ENCODE measurements at regions not wholly inside any gene's neighbourhood (a gene's known extent, or its start where the extent isn't known, plus 50 kb on each side); places are given as distances from the start of the nearest gene placed in this dataset.

GRCh38 chr6:41474213-41474933 lies 71.8 kb upstream of the FOXP4 start:
- no peak for DNase-seq

DNA sequence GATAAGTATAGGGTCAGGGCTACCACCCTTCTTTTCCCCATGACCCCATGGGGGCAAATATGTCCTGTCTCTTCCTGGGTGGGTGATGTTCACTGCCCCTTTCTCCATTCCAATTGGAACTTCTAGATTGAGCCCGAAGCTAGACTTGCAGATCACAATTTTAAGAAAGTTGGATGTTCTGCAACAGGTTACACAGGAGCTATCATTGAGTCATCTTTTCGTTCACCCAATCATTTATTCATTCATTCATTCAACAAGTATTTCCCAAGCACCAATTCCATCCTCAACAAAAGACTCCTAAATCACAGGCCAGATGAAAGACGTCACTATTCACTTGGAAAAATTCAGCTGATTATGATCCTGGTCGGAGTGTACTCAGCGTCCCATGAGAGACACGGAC lies 71.0 kb upstream of the FOXP4 start:
- DNase-seq: no peak

- no peak for DNase-seq
These were observed 70.3 kb upstream of the FOXP4 start for GRCh38 chr6:41475737-41476357.

GRCh38 chr6:41476401-41476800 lies 69.8 kb upstream of the FOXP4 start:
- DNase-seq: no peak

DNA sequence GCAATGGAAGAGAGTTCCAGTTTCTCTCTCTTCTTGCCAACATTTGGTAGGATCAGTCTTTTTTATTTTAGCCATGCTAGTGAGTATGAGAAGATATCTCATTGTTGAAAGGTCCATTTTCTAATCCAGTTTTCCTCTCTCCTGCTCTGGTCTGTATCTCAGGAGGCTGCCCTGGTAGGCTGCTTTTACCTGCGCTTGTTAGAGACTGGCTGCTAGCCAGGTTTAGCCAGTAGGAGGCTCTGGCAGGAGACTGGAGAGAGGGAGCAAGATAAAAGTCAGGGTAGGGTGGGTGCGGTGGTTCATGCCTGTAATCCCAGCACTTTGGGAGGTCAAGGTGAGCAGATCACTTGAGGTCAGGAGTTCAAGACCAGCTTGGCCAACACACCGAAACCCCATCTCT lies 68.6 kb upstream of the FOXP4 start:
- DNase-seq: no peak

DNA sequence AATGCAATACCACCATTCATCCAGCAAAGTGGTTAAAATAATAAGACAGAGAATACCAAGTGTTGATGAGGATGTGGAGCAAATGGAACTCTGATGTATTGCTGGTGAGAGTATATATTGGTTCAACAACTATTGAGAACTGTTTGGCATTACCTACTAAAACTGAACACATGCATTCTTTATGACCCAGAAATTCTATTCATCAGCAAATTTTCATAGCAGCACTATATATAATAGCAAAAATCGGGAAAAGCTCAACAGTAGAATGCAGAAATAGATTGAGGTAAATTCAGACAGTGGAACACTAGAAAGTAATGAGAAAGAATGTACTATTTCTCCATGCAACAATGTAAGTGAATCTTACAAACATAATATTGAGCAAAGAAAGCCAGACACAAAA lies 62.2 kb upstream of the FOXP4 start:
- no peak for DNase-seq

DNA sequence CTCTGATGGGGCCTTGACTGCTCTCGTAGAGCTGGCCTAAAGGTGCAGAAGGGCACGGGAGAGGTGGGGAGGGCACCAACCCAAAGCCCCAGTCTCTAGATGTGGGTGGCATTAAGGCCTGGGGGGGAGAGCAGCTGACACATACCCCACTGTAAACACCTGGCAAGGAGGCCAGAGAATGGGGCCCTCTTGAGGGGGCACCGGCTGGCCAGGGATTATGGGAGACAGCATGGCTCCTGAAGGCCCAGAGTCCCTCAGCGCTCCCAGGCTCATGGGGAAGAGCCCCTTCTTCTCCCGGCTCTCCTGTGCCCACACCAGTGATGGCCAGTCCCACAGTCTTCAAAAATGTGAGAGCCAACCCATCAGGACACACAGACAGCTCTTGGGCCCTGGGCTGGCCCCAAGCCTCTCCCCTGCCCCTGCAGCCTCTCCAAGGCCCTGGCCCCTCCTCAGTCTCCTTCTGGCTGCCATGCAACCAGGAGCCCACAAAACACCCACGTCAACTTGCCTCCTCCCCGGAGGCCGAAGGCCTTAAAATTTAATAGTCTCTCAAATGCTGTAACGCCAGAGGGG lies 58.2 kb upstream of the FOXP4 start:
- no peak for DNase-seq

DNA sequence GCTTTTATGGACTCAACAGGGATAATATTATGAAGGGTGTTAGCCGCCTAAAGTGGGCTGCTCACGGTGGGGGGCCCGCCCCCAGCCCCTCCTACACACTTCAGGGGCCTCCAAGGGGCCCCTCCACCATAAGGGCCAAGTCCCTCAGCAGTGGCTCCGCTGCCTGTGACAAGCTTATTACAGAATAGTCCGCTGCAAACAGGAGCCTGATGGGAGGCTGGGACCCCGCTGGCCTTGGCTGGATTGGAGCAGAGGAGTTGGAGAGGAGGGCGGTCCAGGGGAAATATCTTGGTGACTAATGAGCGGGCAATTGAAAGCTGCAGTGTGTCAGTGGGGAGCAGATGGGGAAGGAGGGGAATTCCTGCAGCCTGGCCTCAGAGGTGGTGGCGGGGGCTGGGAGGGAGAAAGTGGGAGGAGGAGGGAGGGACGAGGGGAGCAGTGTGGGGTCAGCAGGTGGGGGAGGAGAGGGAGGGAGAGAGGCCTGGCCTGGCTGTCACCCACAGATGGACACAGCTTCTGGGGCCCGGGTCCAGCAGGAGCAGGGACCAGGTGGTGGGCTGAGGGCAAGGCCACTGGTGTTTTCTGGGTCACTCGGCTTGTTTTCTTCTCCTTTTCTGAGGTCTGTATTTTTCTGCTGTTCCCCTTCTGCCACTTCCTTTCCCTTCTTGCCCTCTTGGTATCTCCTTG lies 57.6 kb upstream of the FOXP4 start:
- peak; percentile 78 for DNase-seq

DNA sequence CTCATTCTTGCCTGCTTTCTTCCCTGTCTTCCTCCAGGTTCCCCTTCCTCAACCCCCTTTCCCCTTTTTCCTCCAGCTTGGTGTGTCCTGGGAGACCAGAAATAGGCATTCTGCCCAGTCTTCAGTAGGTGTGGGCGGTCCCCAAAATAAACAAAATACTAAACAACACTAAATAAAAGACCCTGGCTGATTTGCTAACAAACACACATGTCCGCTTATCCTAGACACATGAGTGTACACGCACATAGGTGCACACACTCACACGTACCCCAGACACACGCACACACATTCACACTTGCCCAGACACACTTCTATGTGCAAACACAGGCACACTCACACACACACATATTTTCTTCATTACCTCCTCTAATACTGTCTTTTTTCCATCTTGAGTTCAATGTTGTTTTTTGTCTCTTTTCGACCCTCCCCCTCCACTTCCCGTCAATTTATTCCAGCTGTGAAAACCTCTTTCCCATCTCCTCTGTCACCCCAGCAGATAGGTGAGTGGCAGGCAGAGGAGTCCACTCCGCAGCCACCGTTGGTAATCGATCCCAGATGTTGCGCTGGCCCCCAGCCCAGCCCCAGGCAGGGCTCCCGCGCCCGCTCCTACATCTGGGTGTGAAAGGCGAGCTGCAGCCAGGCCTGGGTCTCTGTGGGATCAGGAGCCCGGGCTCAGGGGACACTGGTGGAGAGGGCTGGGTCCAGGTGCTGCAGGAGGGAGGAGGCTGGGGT lies 56.9 kb upstream of the FOXP4 start:
- no peak for DNase-seq

- DNase-seq: no peak
These were observed 53.8 kb upstream of the FOXP4 start for GRCh38 chr6:41492261-41492891.

- no peak for DNase-seq
These were observed 51.7 kb upstream of the FOXP4 start for GRCh38 chr6:41494212-41495110.
